ENCODE measurements at regions not wholly inside any gene's neighbourhood (a gene's known extent, or its start where the extent isn't known, plus 50 kb on each side); places are given as distances from the start of the nearest gene placed in this dataset.

- Histone ChIP-seq H3K4me1 (ENCODE audit: control insufficient read depth, insufficient read depth, low read length) (peaks cover 26% of the 10 kb centered on the region), H3K27me3 (ENCODE audit: control insufficient read depth, insufficient read depth, low read length) (no peaks in the 10 kb centered on the region), H3K27ac (ENCODE audit: low read length) (peak overlapping the region; percentile 51), H3K36me3 (ENCODE audit: control insufficient read depth, insufficient read depth, low read length) (no peaks in the 10 kb centered on the region), H3K4me3 (ENCODE audit: low read length) (no peak overlapping the region), H3K9me3 (replicated peaks; ENCODE audit: control insufficient read depth, low read depth, low read length) (no peaks in the 10 kb centered on the region)
- peak; percentile 49 for DNase-seq
- WGBS (ENCODE audit: insufficient coverage) = 12% methylated on average over 14 of the region's 21 CpGs
These were observed 92.2 kb upstream of the MBOAT2 start for GRCh38 chr2:9095690-9096089.

- Histone ChIP-seq H3K36me3 (ENCODE audit: control insufficient read depth, insufficient read depth, low read length) (no peaks in the 10 kb centered on the region), H3K9me3 (replicated peaks; ENCODE audit: control insufficient read depth, low read depth, low read length) (no peaks in the 10 kb centered on the region), H3K4me1 (ENCODE audit: control insufficient read depth, insufficient read depth, low read length) (peaks cover 26% of the 10 kb centered on the region), H3K4me3 (ENCODE audit: low read length) (no peak overlapping the region), H3K27ac (ENCODE audit: low read length) (peak overlapping the region; percentile 20), H3K27me3 (ENCODE audit: control insufficient read depth, insufficient read depth, low read length) (no peaks in the 10 kb centered on the region)
- 77% methylated on average over 10 of the region's 14 CpGs for WGBS (ENCODE audit: insufficient coverage)
- no peak for DNase-seq
These were observed 91.7 kb upstream of the MBOAT2 start for GRCh38 chr2:9095226-9095625.

- DNase-seq = no peak
- WGBS (ENCODE audit: insufficient coverage) = 83% methylated on average over 13 of the region's 14 CpGs
- Histone ChIP-seq H3K4me3 (ENCODE audit: low read length) (no peak overlapping the region), H3K36me3 (ENCODE audit: control insufficient read depth, insufficient read depth, low read length) (no peaks in the 10 kb centered on the region), H3K9me3 (replicated peaks; ENCODE audit: control insufficient read depth, low read depth, low read length) (no peaks in the 10 kb centered on the region), H3K27ac (ENCODE audit: low read length) (no peak overlapping the region), H3K27me3 (ENCODE audit: control insufficient read depth, insufficient read depth, low read length) (no peaks in the 10 kb centered on the region), H3K4me1 (ENCODE audit: control insufficient read depth, insufficient read depth, low read length) (peaks cover 26% of the 10 kb centered on the region)
These were observed 90.6 kb upstream of the MBOAT2 start for GRCh38 chr2:9094117-9094516.

- Histone ChIP-seq H3K4me3 (ENCODE audit: low read length) (no peak overlapping the region), H3K27ac (ENCODE audit: low read length) (no peak overlapping the region), H3K36me3 (ENCODE audit: control insufficient read depth, insufficient read depth, low read length) (no peaks in the 10 kb centered on the region), H3K4me1 (ENCODE audit: control insufficient read depth, insufficient read depth, low read length) (peaks cover 26% of the 10 kb centered on the region), H3K27me3 (ENCODE audit: control insufficient read depth, insufficient read depth, low read length) (no peaks in the 10 kb centered on the region), H3K9me3 (replicated peaks; ENCODE audit: control insufficient read depth, low read depth, low read length) (no peaks in the 10 kb centered on the region)
- DNase-seq = no peak
- WGBS (ENCODE audit: insufficient coverage) = 72% methylated on average over 2 of the region's 3 CpGs
These were observed 89.8 kb upstream of the MBOAT2 start for GRCh38 chr2:9093324-9093723.

GRCh38 chr2:9092383-9093282 is 89.1 kb upstream of the MBOAT2 start:
- Histone ChIP-seq H3K27ac (ENCODE audit: low read length) (no peak overlapping the region), H3K9me3 (replicated peaks; ENCODE audit: control insufficient read depth, low read depth, low read length) (no peaks in the 10 kb centered on the region), H3K36me3 (ENCODE audit: control insufficient read depth, insufficient read depth, low read length) (no peaks in the 10 kb centered on the region), H3K4me3 (ENCODE audit: low read length) (no peak overlapping the region), H3K4me1 (ENCODE audit: control insufficient read depth, insufficient read depth, low read length) (peaks cover 25% of the 10 kb centered on the region), H3K27me3 (ENCODE audit: control insufficient read depth, insufficient read depth, low read length) (no peaks in the 10 kb centered on the region)
- WGBS (ENCODE audit: insufficient coverage) = 60% methylated on average over 1 of the region's 7 CpGs
- DNase-seq = no peak

- H3K27ac ChIP-seq (ENCODE audit: low read length) = no peak overlapping the region
- no peaks in the 10 kb centered on the region for H3K27me3 ChIP-seq (ENCODE audit: control insufficient read depth, insufficient read depth, low read length)
- WGBS (ENCODE audit: insufficient coverage) = no CpG with 5 or more reads among the region's 1 CpG
- no peaks in the 10 kb centered on the region for H3K9me3 ChIP-seq (replicated peaks; ENCODE audit: control insufficient read depth, low read depth, low read length)
- no peak for DNase-seq
- H3K4me3 ChIP-seq (ENCODE audit: low read length) = no peak overlapping the region
- no peaks in the 10 kb centered on the region for H3K36me3 ChIP-seq (ENCODE audit: control insufficient read depth, insufficient read depth, low read length)
- H3K4me1 ChIP-seq (ENCODE audit: control insufficient read depth, insufficient read depth, low read length) = peaks cover 19% of the 10 kb centered on the region
These were observed 88.3 kb upstream of the MBOAT2 start for GRCh38 chr2:9091811-9092210.

GRCh38 chr2:9089831-9090230 is 86.3 kb upstream of the MBOAT2 start:
- Histone ChIP-seq H3K27ac (ENCODE audit: low read length) (no peak overlapping the region), H3K27me3 (ENCODE audit: control insufficient read depth, insufficient read depth, low read length) (no peaks in the 10 kb centered on the region), H3K9me3 (replicated peaks; ENCODE audit: control insufficient read depth, low read depth, low read length) (no peaks in the 10 kb centered on the region), H3K4me1 (ENCODE audit: control insufficient read depth, insufficient read depth, low read length) (peaks cover 2% of the 10 kb centered on the region), H3K4me3 (ENCODE audit: low read length) (no peak overlapping the region), H3K36me3 (ENCODE audit: control insufficient read depth, insufficient read depth, low read length) (no peaks in the 10 kb centered on the region)
- 100% methylated on average over 2 of the region's 5 CpGs for WGBS (ENCODE audit: insufficient coverage)
- DNase-seq = no peak

- no peaks in the 10 kb centered on the region for H3K9me3 ChIP-seq (replicated peaks; ENCODE audit: control insufficient read depth, low read depth, low read length)
- no peaks in the 10 kb centered on the region for H3K27me3 ChIP-seq (ENCODE audit: control insufficient read depth, insufficient read depth, low read length)
- H3K36me3 ChIP-seq (ENCODE audit: control insufficient read depth, insufficient read depth, low read length) = no peaks in the 10 kb centered on the region
- DNase-seq = no peak
- no peak overlapping the region for H3K27ac ChIP-seq (ENCODE audit: low read length)
- peaks cover 2% of the 10 kb centered on the region for H3K4me1 ChIP-seq (ENCODE audit: control insufficient read depth, insufficient read depth, low read length)
- no peak overlapping the region for H3K4me3 ChIP-seq (ENCODE audit: low read length)
- WGBS (ENCODE audit: insufficient coverage) = no CpG with 5 or more reads among the region's 6 CpGs
These were observed 83.7 kb upstream of the MBOAT2 start for GRCh38 chr2:9087121-9087681.

- DNase-seq = no peak
- WGBS (ENCODE audit: insufficient coverage) = 70% methylated on average over 4 of the region's 7 CpGs
- H3K27me3 ChIP-seq (ENCODE audit: control insufficient read depth, insufficient read depth, low read length) = no peaks in the 10 kb centered on the region
- H3K4me1 ChIP-seq (ENCODE audit: control insufficient read depth, insufficient read depth, low read length) = peaks cover 2% of the 10 kb centered on the region
- no peak overlapping the region for H3K27ac ChIP-seq (ENCODE audit: low read length)
- H3K9me3 ChIP-seq (replicated peaks; ENCODE audit: control insufficient read depth, low read depth, low read length) = peaks cover 4% of the 10 kb centered on the region
- no peak overlapping the region for H3K4me3 ChIP-seq (ENCODE audit: low read length)
- no peaks in the 10 kb centered on the region for H3K36me3 ChIP-seq (ENCODE audit: control insufficient read depth, insufficient read depth, low read length)
These were observed 83.0 kb upstream of the MBOAT2 start for GRCh38 chr2:9086465-9086864.

- no peak overlapping the region for H3K27ac ChIP-seq (ENCODE audit: low read length)
- DNase-seq = no peak
- peaks cover 6% of the 10 kb centered on the region for H3K9me3 ChIP-seq (replicated peaks; ENCODE audit: control insufficient read depth, low read depth, low read length)
- no peak overlapping the region for H3K4me3 ChIP-seq (ENCODE audit: low read length)
- H3K27me3 ChIP-seq (ENCODE audit: control insufficient read depth, insufficient read depth, low read length) = no peaks in the 10 kb centered on the region
- H3K4me1 ChIP-seq (ENCODE audit: control insufficient read depth, insufficient read depth, low read length) = peaks cover 2% of the 10 kb centered on the region
- WGBS (ENCODE audit: insufficient coverage) = 71% methylated on average over 1 of the region's 2 CpGs
- no peaks in the 10 kb centered on the region for H3K36me3 ChIP-seq (ENCODE audit: control insufficient read depth, insufficient read depth, low read length)
These were observed 81.9 kb upstream of the MBOAT2 start for GRCh38 chr2:9085353-9085752.

All from muscle of leg (tissue), 3 donors.